K562 (cell line): ENCODE measurements at regions not wholly inside any gene's neighbourhood (a gene's known extent, or its start where the extent isn't known, plus 50 kb on each side); places are given as distances from the start of the nearest gene placed in this dataset.

Experiments used
- ARID4B ChIP-seq: sonication (generic); formaldehyde crosslinking; IDR thresholded peaks from 2 replicates; pipeline ENCODE4 v1.8.0; 2022; ENCODE audit warnings: mild to moderate bottlenecking, missing genetic modification reagents
- KLF1 ChIP-seq: fragments of 450-650 bp; IDR thresholded peaks from 2 replicates; pipeline ENCODE4 v1.6.1; 2016; ENCODE audit warnings: missing genetic modification characterization, missing compliant biosample characterization
- NCOR1 ChIP-seq: fragments of 450-650 bp; IDR thresholded peaks from 2 replicates; pipeline ENCODE4 v1.6.1; 2016; ENCODE audit warnings: mild to moderate bottlenecking, moderate library complexity
- POLR2A ChIP-seq: fragments of 450-650 bp; conservative IDR thresholded peaks from 2 replicates; pipeline ENCODE4 v1.6.1; 2016
- POLR2AphosphoS5 ChIP-seq: IDR thresholded peaks from 2 replicates; pipeline ENCODE4 v1.6.1; 2011; ENCODE audit warnings: mild to moderate bottlenecking, low read depth, low read length, moderate library complexity; ENCODE audit not compliant: control insufficient read depth, insufficient read depth
- RFX7 ChIP-seq: fragments of 250-450 bp; sonication (Bioruptor Pico); IDR thresholded peaks from 2 replicates; pipeline ENCODE4 v1.5.1; 2021; ENCODE audit warnings: mild to moderate bottlenecking
- SIN3A ChIP-seq, 2 experiments: fragments of 150-350 bp in 1 of 2; IDR thresholded peaks; 2 replicates each; pipeline ENCODE4 v1.6.1; 2011 to 2016; ENCODE audit warnings: borderline replicate concordance in 2 of 2, low read depth in 2 of 2, low read length in 2 of 2, mild to moderate bottlenecking in 2 of 2, moderate library complexity in 2 of 2; ENCODE audit not compliant: control insufficient read depth in 1 of 2

DNA sequence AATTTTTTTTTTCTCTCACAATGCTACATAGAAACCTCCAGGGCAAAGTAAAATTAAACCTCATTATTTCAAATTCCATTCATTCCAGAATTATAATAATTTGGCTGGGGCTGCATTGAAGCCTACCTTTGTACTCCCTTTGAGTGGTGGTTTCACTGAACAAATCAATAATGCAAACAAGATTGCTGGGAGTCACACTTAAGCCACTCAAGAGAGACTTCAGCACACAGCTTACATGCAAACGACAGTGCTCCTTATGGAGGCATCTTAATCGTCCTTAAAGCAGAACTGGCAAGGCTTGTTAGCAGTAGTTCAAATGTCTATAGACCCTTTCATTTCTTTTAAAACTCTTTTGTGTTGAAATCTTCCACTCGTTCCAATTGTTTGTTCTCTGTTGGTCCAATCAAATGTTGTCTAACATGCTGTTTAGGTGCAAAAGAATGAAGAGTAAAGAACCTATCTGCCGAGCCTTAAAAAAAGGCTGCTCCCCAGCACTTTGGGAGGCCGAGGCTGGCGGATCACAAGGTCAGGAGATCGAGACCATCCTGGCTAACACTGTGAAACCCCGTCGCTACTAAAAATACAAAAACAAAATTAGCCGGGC is 294.9 kb downstream of the FGFR2 start:
- TF ChIP-seq NCOR1 (no peak), RFX7 (CRISPR knock-in tag) (no peak), KLF1 (tag) (no peak), ARID4B (CRISPR knock-in tag) (no peak), POLR2A (no peak), SIN3A (IDR thresholded peaks at IDR 0.05; ENCODE audit: borderline replicate concordance in 2 of 2, control insufficient read depth in 1 of 2, low read depth in 2 of 2, low read length in 2 of 2) (no peak), POLR2AphosphoS5 (no peak)
